Muscle of back (tissue), 3 donors: ENCODE measurements at regions not wholly inside any gene's neighbourhood (a gene's known extent, or its start where the extent isn't known, plus 50 kb on each side); places are given as distances from the start of the nearest gene placed in this dataset.
A peak's percentile ranks its signal among the peaks of the same experiment; 100 is the strongest.
"Not testable (repeated sequence)": the region's sequence is repeated elsewhere in the genome, so short reads cannot be mapped to it uniquely, and the experiment has no call there.

ENCODE experiments used
- DNase-seq, 3 donors: peaks; one replicate each; pipeline versions ENCODE4 v3.0.0 to v3.0.0-alpha.2; 2013

DNA sequence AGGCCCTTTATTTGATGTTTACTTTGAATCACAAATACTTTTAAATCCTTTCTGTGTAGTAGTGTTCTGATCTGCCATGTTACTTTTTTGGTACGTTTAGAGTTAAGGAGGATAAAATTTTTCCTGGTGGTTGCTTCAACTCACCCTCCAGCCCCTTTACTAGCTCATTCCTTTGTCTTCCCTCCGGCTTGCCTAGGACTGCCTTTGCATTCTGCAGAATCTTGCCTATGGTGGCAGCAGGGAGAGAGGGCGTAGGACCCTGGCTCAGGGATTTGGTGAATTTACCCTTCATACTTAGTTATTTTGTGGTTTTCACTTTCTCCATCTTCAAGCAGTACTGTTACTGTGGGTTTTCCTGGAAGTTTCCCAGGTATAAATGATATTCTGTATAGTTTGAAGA, 833.5 kb downstream of the XPNPEP1 start:
- no peak for DNase-seq

GRCh38 chr10:109071539-109071938, 851.8 kb downstream of the XPNPEP1 start:
- DNase-seq: no peak

- no peak for DNase-seq
Observed at GRCh38 chr10:109070492-109070891, 852.8 kb downstream of the XPNPEP1 start.

- DNase-seq: no peak
Observed at GRCh38 chr10:109067031-109067430, 856.3 kb downstream of the XPNPEP1 start.

DNA sequence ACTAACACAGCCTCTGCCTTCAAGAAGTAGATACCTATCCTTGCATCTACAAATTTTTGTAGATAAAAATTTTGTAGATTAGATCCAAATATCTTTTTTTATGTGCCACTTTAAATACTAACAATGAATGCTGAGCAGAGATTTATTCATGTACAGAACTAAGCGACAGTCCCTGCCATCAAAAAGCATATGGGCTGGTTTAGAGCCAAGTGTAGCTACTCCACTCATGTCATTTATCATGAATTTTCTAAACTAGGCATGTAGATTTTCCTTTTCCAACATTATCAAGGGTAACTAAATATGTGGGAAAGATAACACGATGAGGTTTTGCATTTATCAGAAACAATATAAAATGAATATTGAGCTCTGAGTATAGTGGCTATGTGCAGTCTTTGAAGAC, 857.5 kb downstream of the XPNPEP1 start:
- no peak for DNase-seq

DNA sequence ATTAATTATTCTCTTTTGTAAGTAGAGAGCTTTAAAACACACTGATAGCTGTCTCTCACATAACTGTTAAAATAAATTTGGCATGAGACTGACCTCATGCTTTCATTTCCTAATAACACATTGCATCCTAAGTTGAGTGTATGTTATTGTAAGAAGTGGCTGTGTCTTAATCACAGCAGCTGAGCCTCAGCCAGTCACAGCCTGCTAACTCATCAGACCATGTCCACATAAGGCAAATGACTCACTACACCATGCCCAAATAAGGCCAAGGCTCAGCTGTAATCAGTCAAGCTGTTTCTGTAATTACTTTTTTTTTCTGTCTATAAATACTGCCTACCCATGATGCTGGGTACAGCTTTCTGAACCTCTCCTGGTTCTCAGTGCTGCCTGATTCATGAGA, 860.9 kb downstream of the XPNPEP1 start:
- no peak for DNase-seq

DNA sequence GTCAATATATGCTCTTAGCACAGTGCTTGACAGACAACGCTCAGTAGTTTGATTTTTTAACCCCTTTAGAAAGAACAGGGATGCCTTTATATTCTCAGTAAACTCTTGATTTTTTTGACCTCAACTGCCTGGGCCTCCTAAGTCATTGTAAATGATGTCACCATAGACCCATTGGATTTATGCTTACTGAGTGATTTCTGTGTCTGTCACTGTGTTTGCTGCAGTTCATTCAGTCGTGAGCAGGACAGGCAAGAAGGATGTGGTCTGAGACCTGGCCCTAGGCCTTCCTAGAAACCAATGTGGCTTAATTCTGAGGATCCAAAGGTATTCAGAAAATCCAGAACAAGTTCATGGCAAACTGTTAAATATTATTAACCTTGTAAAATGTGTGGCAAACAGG, 868.1 kb downstream of the XPNPEP1 start:
- no peak for DNase-seq

GRCh38 chr10:109047856-109048255, 875.5 kb downstream of the XPNPEP1 start:
- no peak for DNase-seq

DNA sequence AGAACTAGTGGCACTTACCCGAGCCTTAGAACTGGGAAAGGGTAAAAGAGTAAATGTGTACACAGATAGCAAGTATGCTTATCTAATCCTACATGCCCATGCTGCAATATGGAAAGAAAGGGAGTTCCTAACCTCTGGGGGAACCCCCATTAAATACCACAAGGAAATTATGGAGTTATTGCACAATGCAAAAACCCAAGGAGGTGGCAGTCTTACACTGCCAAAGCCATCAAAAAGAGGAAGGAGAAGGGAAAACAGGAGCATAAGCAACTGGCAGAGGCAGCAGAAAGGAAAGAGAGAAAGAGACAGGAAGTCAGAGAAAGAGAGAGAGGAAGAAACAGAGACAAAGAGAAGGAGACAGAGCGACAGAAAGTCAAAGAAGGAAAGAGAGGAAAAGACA, 876.9 kb downstream of the XPNPEP1 start:
- DNase-seq: not testable (repeated sequence)

DNA sequence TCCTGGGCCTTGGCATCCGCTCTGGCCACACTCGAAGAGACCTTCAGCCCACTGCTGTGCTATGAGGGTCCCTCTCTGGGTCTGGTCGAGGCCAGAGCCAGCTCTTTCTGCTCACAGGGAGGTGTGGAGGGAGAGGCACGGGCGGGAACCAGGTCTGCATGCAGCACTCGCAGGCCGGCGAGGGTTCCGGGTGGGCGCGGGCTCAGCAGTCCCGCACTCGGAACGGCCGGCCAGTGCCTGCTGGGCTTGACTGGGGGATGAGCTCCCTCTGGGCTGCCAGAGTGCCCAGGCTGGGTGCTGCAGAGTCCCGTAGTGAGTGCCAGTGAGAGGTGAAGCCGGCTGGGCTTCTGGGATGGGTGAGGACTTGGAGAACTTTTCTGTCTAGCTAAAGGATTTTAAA, 882.7 kb downstream of the XPNPEP1 start:
- DNase-seq: no peak

DNA sequence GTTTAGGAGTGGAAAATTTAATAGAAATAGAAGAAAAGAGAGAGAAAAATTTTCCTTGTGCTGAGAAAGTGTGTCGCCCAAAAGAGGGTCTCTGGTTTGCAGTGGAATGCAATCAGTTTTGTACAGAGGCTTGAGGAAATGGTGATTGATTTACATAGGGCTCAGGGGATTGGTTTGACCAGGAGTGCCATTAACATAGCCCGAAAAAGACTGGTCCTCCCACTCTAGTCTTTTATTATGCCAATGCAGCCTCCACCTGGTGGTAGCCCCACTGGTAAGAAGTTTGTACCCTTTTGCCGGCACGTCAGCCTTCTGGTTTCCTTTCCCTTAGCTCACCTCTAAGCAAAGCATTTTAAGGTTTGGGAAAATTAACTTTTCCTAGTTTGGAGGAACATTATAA, 885.3 kb downstream of the XPNPEP1 start:
- DNase-seq: no peak

DNA sequence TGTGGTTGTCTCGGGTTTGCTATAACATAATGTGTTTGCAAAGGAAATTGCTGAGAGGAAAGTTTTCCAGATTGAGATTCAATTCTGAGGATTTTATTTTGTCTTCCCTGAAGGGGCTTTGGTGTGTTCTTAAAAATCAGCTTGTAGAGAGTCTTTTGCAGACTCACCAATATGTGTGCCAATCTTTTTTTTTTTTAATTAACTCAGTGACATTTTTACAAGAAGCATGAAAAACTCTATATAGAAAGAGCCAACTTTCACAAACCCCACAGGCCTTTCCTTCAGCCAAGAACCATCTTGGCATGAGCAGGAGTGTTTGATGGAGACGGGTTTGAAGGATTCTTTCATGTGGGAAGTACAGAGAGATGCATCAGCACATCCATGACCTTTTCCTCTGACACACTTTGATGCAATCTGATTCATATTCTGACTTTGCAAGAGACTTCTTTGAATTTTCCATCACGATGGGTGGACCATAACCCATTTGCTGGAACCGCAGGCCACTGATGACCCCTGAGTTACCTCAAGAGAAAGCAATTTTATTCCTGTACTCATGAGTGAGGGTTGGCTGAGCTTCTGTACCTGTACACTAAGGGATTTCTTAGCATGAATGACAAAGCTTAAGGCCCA, 892.6 kb downstream of the XPNPEP1 start:
- DNase-seq: no peak

GRCh38 chr10:109029870-109030269, 893.4 kb downstream of the XPNPEP1 start:
- DNase-seq: no peak

- no peak for DNase-seq
Observed at GRCh38 chr10:109027534-109028185, 895.7 kb downstream of the XPNPEP1 start.

DNA sequence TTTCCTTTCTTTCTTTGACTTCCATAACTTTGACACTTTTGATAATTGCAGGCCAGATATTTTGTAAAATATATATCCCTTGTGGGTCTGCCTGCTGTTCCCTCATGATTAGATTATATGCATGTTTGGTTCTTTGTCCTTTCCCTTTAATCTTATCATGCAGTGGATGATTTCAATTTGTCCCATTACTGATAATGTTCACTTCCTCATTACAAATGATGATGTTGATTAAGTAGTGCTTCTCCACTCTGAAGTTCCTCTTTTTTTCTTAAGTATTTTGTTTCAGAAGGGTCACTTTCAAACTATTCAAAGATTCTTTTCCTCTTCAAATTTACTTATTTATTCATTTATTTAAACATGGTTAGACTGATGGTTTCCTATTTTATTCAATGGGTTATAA, 898.1 kb downstream of the XPNPEP1 start:
- no peak for DNase-seq

DNA sequence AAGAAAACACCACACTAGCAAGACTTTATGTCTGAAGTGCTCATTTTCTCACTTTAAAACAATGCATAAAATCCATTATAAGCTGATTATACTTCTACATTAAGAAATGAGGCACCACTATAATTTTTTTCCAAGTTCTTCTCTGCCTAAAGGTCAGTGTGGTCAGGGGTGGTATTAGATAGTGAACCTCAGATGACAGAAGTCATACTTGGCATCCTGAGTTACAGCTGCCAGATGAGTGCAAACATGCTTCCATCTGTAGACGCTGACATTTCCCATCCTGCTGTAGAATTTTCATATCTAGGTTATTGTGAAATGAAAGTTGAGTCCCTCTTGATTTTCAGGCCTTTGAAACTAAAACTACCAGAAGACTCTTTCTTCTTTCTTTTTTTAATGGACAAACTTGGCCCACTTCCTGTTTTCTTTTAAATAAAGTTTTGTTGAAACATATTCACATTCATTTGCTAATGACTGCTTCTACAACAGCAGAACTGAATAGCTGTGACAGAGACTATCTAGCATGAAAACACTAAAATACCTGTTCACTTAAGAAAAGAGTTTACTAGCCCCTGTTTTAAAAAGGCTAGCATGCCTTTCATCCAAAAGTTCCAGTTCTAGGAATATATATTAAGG, 900.8 kb downstream of the XPNPEP1 start:
- no peak for DNase-seq

DNA sequence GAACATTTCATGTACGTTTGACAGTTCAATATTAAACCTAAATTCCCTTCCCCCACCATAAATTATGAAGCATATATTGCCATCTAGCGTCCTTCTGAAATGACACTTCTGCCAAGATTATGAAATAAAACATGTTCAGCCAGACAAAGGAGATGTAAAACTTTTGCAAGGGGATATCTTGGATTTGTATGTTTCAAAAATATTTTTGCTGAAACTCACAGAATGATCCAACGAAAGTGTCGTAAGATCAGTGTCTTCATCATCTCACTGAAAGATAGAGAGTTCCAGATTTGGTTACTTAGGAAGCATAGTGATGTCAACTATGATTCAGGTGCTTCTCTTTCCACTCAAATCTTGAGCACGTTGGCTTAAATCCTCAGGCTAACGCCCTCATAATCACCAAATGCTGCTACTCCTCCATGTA, 904.3 kb downstream of the XPNPEP1 start:
- peak in 1 of 3 donors; percentile 6 for DNase-seq

- no peak for DNase-seq
Observed at GRCh38 chr10:109007514-109007913, 915.8 kb downstream of the XPNPEP1 start.

- no peak for DNase-seq
Observed at GRCh38 chr10:108990441-108990840, 932.9 kb downstream of the XPNPEP1 start.

DNA sequence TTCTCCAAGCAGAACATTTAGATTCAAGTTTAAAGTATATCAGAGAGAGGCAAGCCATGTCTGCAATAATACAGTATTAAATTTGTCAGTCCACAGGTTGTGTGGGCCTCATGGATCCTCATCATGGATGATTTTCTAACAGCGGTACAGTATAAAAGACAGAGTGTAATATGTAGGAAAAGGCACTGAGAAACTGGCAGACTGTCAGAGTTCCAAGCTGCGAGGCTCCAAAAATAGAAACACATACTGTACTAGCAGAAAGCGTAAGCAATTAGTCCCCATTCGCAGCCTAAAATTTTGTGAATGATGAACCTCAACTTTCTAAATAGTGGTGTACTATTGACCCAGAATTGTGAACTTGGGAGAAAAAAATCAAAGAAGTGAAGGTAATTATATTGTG, 933.3 kb downstream of the XPNPEP1 start:
- no peak for DNase-seq

DNA sequence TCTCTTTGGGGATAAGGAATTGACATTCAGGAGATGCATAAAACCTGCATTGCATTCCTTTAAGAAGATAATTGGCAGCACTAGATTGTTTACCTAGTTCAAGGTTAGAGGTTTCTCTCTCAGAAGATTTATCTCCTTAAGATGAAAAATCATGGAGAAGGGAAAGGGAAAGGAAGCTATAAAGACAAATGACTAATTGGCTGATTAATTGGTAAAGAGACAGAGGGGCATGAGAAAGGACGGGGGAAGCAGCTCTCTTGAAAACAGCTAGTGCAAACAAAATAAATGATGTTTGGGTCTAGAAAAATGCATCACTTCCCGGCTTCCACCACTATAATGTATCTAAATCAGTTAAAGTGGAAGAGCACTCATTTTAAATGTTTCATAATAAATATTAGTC, 941.2 kb downstream of the XPNPEP1 start:
- DNase-seq: no peak

DNA sequence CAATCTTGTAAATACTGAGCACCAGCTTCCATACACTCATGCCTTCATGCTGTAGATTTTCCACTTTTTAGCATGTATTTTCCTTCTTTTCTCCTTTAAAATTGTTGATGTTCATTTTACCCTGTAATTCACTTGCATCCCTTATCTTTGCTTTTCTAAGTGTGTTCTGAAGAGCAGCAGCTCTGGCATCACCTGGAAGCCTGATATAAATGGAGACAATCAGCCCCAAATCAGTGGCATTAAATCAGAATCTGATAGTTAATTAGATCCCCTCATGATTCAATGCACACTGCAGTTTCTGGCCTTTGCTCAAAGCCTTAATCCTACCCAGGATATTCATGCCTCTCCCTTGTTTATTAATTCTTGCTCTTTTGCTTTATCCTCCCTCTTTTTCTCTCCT, 942.4 kb downstream of the XPNPEP1 start:
- no peak for DNase-seq

- DNase-seq: no peak
Observed at GRCh38 chr10:108975459-108976058, 947.8 kb downstream of the XPNPEP1 start.
